ENCODE measurements at regions not wholly inside any gene's neighbourhood (a gene's known extent, or its start where the extent isn't known, plus 50 kb on each side); places are given as distances from the start of the nearest gene placed in this dataset.

DNA sequence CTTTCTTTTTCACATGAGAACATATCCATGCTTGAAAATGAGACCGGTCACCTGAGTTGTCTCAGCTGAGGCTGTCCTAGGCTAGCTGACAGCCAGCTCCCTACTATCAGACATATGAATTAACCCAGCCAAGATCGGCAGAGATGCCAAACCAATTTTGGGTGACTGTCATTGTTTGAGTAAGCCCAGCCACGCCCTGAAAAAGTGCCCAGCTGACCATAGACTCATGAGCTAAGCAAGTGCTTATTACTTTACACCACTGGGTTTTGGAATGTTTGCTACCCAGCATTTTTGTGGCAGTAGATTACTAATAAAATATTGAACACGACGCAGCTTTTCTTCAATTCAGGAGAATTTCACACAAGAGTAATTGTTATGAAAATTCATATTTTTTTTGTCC, 265.2 kb upstream of the LYZL1 start:
- TF ChIP-seq, protein P1, sequence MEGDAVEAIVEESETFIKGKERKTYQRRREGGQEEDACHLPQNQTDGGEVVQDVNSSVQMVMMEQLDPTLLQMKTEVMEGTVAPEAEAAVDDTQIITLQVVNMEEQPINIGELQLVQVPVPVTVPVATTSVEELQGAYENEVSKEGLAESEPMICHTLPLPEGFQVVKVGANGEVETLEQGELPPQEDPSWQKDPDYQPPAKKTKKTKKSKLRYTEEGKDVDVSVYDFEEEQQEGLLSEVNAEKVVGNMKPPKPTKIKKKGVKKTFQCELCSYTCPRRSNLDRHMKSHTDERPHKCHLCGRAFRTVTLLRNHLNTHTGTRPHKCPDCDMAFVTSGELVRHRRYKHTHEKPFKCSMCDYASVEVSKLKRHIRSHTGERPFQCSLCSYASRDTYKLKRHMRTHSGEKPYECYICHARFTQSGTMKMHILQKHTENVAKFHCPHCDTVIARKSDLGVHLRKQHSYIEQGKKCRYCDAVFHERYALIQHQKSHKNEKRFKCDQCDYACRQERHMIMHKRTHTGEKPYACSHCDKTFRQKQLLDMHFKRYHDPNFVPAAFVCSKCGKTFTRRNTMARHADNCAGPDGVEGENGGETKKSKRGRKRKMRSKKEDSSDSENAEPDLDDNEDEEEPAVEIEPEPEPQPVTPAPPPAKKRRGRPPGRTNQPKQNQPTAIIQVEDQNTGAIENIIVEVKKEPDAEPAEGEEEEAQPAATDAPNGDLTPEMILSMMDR (IDR thresholded peaks at IDR 0.05; ENCODE audit: low read depth, low read length, poor library complexity, severe bottlenecking), result no peak
- TF ChIP-seq EZH2phosphoT487 (IDR thresholded peaks at IDR 0.05; ENCODE audit: borderline replicate concordance, low read length), result no peak

All from DOHH2 (cell line).